ENCODE measurements at regions not wholly inside any gene's neighbourhood (a gene's known extent, or its start where the extent isn't known, plus 50 kb on each side); places are given as distances from the start of the nearest gene placed in this dataset.
A peak's percentile ranks its signal among the peaks of the same experiment; 100 is the strongest.
"Not testable (repeated sequence)": the region's sequence is repeated elsewhere in the genome, so short reads cannot be mapped to it uniquely, and the experiment has no call there.

GRCh38 chr2:129396980-129397599 is 582.4 kb upstream of the RAB6C start:
- intact Hi-C loops (cut with DNase I) = no loop called here
- no peaks in the 10 kb centered on the region for H3K9me3 ChIP-seq
- no peak overlapping the region for H3K27ac ChIP-seq
- ATAC-seq (peak; percentile 50), DNase-seq (peak; percentile 48 to 68 (median 58))
- no peaks in the 10 kb centered on the region for H3K36me3 ChIP-seq (replicated peaks in 1 of 2; ENCODE audit: insufficient read depth in 1 of 2, low read depth in 2 of 2)
- no peaks in the 10 kb centered on the region for H3K27me3 ChIP-seq
- H3K4me1 ChIP-seq = no peaks in the 10 kb centered on the region
- TF ChIP-seq CTCF (IDR thresholded peaks at IDR 0.05) (peak; percentile 54 to 79 (median 63)), POLR2A (IDR thresholded peaks at IDR 0.05) (no peak)
- 56 to 69% methylated on average over 3 of the region's 3 CpGs for WGBS, 2 donors
- H3K4me3 ChIP-seq = no peak overlapping the region

GRCh38 chr2:129400826-129401225 is 578.6 kb upstream of the RAB6C start:
- DNase-seq = peak in 2 of 4 donors; percentile 7 to 12
- TF ChIP-seq POLR2A (IDR thresholded peaks at IDR 0.05) (no peak), CTCF (IDR thresholded peaks at IDR 0.05) (no peak)
- WGBS, 2 donors = 44 to 56% methylated on average over 7 of the region's 7 CpGs
- intact Hi-C loops (cut with DNase I) = no loop called here
- Histone ChIP-seq H3K4me3 (no peak overlapping the region), H3K27ac (no peak overlapping the region), H3K27me3 (no peaks in the 10 kb centered on the region), H3K9me3 (no peaks in the 10 kb centered on the region), H3K4me1 (no peaks in the 10 kb centered on the region), H3K36me3 (replicated peaks in 1 of 2; ENCODE audit: insufficient read depth in 1 of 2, low read depth in 2 of 2) (no peaks in the 10 kb centered on the region)
- ATAC-seq = no peak

- ATAC-seq = no peak
- WGBS, 2 donors = 46 to 65% methylated on average over 2 of the region's 2 CpGs
Measured at GRCh38 chr2:129402076-129402475, 577.4 kb upstream of the RAB6C start.

DNA sequence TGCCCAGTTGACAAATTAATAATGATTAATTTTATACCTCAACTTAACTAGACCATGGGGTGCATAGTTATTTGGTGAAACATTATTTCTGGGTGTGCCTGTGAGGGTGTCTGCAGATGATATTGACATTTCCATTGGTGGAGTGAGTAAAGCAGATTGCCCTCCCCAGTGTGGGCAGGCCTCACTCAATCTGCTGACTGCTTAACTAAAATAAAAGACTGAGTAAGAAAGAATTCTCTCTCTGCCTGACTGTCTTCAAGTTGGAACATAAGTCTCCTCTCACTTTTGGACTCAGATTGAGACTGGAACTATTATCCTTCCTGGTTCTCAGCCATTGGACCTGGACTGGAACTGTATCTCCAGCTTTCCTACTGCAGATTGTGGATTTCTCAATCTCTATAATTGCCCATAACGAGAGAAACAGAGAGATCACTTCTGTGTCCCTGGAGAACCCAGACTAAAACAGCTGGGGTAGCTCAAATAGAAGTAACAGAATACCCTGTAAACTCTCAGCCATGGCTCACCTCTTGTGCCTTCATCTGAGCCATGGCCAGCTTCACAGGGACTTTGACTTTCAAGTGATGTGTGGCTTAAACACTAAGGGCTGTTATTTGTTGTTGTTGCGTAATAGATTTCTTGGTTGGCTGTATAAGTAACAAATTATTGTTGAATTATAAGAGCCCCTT is 575.3 kb upstream of the RAB6C start:
- ATAC-seq (peak; percentile 21), DNase-seq (no peak)
- 72 to 80% methylated on average over 2 of the region's 2 CpGs for WGBS, 2 donors
- Histone ChIP-seq H3K27me3 (no peaks in the 10 kb centered on the region), H3K36me3 (replicated peaks in 1 of 2; ENCODE audit: insufficient read depth in 1 of 2, low read depth in 2 of 2) (no peaks in the 10 kb centered on the region), H3K4me1 (no peaks in the 10 kb centered on the region), H3K27ac (no peak overlapping the region), H3K4me3 (no peak overlapping the region), H3K9me3 (no peaks in the 10 kb centered on the region)
- intact Hi-C loops (cut with DNase I) = no loop called here
- TF ChIP-seq CTCF (IDR thresholded peaks at IDR 0.05) (no peak), POLR2A (IDR thresholded peaks at IDR 0.05) (no peak)

More at GRCh38 chr2:129402076-129402475, 577.4 kb upstream of the RAB6C start:
- intact Hi-C loops (cut with DNase I) = no loop called here
- H3K36me3 ChIP-seq (replicated peaks in 1 of 2; ENCODE audit: insufficient read depth in 1 of 2, low read depth in 2 of 2) = no peaks in the 10 kb centered on the region
- no peaks in the 10 kb centered on the region for H3K9me3 ChIP-seq
- H3K27me3 ChIP-seq = no peaks in the 10 kb centered on the region
- no peaks in the 10 kb centered on the region for H3K4me1 ChIP-seq
- no peak for DNase-seq
- H3K4me3 ChIP-seq = no peak overlapping the region
- no peak overlapping the region for H3K27ac ChIP-seq
- TF ChIP-seq POLR2A (IDR thresholded peaks at IDR 0.05) = no peak
- TF ChIP-seq CTCF (IDR thresholded peaks at IDR 0.05) = no peak

DNA sequence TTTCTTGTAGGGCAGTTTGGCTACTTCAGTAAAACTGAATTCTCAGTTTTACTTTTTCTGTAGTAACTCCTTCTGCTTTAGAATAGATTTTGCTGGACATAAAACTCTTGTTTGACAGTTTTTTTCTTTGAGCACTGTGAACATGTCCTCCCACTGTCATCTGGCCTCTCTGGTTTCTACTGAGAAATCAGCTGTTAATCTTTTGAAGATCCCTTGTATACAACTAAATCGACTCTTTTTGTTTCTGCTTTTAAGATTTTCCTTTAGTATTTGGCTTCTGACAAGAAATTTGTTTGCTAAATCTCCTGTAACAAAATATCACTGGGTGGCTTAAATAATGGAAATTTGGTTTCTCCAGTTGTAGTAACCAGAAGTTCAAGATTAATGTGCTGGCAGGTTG is 570.9 kb upstream of the RAB6C start:
- H3K36me3 ChIP-seq (replicated peaks in 1 of 2; ENCODE audit: insufficient read depth in 1 of 2, low read depth in 2 of 2) = no peaks in the 10 kb centered on the region
- ATAC-seq (no peak), DNase-seq (no peak)
- H3K4me1 ChIP-seq = no peaks in the 10 kb centered on the region
- no peaks in the 10 kb centered on the region for H3K9me3 ChIP-seq
- intact Hi-C loops (cut with DNase I) = no loop called here
- TF ChIP-seq CTCF (IDR thresholded peaks at IDR 0.05) = no peak
- no peak for TF ChIP-seq POLR2A (IDR thresholded peaks at IDR 0.05)
- WGBS, 2 donors = 82 to 94% methylated on average over 1 of the region's 1 CpG
- H3K27me3 ChIP-seq = no peaks in the 10 kb centered on the region
- H3K4me3 ChIP-seq = no peak overlapping the region
- no peak overlapping the region for H3K27ac ChIP-seq

DNA sequence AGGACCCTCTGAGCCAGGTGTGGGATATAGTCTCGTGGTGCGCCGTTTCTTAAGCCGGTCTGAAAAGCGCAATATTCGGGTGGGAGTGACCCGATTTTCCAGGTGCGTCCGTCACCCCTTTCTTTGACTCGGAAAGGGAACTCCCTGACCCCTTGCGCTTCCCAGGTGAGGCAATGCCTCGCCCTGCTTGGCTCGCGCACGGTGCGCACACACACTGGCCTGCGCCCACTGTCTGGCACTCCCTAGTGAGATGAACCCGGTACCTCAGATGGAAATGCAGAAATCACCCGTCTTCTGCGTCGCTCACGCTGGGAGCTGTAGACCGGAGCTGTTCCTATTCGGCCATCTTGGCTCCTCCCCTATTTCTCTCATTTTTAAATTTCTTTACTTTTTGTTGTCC is 562.4 kb upstream of the RAB6C start:
- WGBS, 2 donors = 91 to 92% methylated on average over 14 to 21 of the region's 24 CpGs
- H3K9me3 ChIP-seq; H3K4me1 ChIP-seq; DNase-seq; H3K36me3 ChIP-seq (replicated peaks in 1 of 2; ENCODE audit: insufficient read depth in 1 of 2, low read depth in 2 of 2); H3K27ac ChIP-seq; H3K4me3 ChIP-seq; H3K27me3 ChIP-seq; ATAC-seq; intact Hi-C loops (cut with DNase I): not testable (repeated sequence)
